Ramos (cell line): ENCODE measurements at regions not wholly inside any gene's neighbourhood (a gene's known extent, or its start where the extent isn't known, plus 50 kb on each side); places are given as distances from the start of the nearest gene placed in this dataset.

Experiments used
- in situ Hi-C: fragments of 300-500 bp; cut with MboI; formaldehyde crosslinking; loops from one replicate; pipeline ENCODE4 v1.14.3; 2022; ENCODE audit warnings: low sequenced_read_pairs; ENCODE audit not compliant: unreplicated experiment

DNA sequence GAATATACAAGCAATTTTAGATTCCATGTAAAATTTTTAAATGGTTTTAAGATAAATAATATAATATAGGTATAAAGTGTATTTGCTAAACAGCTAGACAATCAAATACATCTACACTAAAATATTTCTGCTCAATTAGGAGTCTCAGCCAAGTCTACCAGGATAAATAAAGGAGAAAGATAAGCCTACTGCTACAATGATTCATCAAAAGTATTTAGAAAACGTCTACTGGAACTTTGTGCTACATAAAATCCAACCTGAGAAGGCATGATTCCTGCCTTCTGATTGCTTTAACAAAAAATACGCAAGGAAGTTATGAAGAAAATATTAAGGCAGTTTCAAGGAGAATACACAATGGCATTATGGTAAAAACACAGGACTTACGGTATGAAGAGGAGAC lies 570.6 kb downstream of the EFNA5 start:
- in situ Hi-C loops = no loop called here

DNA sequence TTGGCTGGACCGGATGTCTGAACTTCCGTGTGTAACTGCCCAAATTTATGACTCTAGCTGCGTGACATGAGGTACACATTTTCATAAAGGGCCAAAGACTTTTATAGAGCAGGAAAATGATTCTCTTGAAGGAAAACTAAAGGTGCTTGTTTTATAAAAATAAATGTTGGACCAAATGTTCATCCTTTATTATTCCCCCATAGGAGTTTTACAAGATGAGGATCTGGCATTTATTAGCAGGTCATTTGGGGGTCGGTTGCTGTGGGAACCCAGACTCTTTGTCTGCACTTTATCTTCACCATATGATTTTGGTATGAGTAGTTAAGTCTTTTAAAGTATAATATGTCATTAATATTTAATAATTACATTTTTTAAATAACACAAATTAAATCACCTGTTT lies 571.2 kb downstream of the EFNA5 start:
- in situ Hi-C loops = no loop called here

DNA sequence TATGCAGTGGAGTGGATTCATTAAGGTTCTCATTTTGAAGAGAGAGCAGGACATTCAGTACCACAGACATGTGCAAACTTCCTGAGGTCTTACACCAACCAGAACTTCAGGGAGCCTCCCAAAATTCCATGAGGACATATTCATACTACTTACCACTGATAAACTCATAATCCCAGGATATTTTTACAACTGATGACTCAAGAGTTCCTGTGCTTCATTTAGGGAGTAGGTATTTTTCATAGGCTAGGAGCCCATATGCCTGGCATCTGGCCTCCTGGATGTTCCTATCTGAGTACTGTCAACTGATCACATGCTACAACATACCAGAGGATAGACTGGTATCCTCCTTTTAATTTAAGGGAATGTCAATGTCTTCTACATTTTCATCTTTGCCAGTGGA lies 578.0 kb downstream of the EFNA5 start:
- in situ Hi-C loops = no loop called here

DNA sequence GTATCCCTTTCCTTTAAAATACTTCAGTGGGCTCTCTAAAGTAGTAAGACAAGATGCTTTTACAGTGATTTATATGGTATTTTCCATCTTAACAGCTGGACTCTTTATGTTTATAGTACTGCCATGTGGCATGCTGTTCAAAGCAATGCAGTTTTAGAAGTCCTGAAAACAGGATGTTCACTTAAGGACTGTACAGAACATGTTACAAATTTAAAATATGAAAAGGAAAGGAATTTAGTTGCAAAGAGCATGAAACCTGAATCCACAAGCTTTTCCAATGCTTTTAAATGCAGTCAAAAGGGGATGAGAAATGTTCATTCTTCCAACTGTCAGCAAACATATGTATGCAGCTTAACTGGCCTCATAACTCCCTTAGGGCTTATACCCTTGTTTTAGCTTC lies 580.2 kb downstream of the EFNA5 start:
- in situ Hi-C loops = no loop called here

DNA sequence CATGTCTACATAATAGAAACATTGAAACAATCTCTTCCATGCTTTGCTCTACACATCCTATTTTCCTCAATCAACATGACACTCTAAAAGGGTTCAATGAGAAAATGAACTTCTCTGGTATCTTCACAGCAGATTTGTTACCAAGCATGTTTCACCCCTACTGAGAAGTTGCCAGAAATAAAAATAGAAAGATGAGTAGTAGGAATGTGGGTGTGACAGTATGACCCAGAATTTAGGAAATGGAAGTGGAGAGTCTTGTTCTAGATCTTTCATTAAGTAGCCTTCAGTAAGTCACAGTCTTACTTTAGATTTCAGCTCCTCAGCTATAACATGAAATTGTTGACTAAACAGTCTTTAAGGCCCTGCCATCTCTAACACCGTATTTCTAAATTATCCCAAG lies 581.8 kb downstream of the EFNA5 start:
- in situ Hi-C loops = no loop called here

DNA sequence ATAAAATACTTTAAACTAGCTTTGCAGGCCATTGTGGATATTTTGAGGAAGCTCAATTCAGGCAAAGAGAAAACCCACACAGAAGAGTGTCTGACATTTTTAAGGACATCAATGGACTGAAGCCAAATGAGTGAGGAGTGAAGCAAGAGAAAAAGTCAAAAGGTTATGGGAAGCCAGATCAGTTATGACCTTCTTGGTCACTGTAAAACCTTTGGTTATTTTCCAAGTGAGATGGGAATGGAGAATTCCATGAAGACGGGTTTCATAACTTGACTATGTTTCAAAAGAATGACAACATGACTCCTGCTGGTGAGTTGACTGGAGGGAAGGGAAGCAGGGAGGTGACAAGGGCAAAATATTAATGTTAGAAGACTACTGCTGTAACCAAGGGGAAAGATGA lies 585.2 kb downstream of the EFNA5 start:
- in situ Hi-C loops = no loop called here

DNA sequence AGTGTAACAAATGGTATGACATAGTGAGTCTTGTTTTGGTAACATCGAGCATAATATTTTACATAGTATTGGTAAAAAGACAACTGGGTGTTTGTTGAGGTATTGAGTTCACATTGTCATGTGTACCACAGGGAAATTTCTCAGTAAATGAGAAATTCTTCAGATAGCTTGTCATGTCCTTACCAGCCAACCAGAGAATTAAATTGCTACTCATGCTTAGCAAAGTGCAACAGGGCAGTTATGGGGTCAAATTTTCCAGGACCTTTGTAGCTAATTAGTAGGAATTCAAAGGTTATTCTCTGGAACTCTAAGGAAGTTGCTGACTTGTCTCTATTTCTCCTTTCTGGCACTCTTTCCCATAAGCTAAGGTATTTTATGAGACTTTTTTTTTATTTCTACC lies 595.7 kb downstream of the EFNA5 start:
- in situ Hi-C loops = no loop called here

DNA sequence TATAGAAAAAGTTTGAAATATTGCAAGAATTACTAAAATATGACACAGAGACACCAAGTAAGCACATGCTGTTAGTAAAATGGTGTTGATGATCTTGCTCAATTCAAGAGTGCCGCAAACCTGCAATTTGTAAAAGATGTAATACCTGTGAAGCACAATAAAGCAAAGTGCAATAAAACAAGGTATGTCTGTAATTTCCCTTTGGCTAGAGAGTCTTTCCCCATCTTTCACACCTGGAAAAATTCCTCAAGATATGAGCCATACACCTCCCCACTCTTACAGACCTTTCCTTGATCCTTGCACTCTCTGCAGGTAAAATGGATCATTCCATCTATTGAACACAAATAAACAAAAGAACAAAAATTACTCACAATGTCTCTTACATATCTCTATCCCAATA lies 597.8 kb downstream of the EFNA5 start:
- in situ Hi-C loops = no loop called here

DNA sequence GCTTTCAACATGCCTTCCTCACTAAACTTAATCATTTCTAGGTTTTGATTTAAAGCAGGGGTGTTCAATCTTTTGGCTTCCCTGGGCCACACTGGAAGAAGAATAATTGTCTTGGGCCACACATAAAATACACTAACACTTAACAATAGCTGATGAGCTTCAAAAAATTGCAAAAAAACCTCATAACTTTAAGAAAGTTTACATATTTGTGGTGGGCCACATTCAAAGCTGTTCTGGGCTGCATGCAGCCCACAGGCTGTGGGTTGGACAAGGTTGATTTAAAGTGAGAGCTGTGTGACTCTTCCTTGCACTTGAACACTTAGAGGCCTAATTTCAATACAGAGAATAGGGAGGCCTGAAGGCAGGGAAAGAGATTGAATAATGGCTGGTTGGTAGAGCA lies 598.3 kb downstream of the EFNA5 start:
- in situ Hi-C loops = no loop called here

DNA sequence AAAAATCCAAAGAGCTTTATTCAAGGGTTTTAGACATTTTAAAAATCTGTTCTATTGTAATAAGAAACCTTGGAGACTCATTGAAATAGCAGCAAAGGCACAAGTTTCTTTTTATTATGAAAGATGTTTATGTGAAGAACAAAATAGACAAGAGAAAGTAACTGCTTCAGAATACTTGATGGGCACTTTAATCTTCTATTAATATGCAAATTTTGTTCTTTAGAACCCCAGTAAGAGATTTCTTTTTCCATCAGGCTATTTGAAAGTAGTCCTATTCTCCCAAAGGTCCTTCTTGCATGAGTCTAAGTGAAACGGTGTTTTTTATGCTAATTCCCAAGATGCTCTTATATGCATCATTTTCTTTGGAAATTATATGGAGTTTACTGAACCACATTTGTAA lies 602.0 kb downstream of the EFNA5 start:
- in situ Hi-C loops = no loop called here

DNA sequence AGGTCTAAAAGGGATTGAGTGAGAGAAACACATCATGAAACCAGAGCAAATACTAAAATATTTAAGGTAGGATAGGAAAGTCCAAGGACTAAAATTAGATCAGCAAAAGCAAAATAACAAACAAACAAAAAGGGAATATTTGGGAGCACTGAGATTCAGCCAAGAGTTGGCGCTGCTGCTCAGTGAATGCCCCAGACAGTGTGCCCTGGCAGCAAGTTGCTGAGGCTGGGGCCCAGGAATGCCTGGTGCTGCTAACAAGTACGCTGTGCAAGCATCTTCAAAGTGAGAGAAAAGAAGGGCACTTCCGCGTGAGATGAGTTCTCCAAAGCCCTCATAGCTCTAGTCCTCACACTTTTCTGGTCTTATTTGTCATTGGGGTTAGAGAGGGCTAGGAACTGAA lies 603.3 kb downstream of the EFNA5 start:
- in situ Hi-C loops = no loop called here

DNA sequence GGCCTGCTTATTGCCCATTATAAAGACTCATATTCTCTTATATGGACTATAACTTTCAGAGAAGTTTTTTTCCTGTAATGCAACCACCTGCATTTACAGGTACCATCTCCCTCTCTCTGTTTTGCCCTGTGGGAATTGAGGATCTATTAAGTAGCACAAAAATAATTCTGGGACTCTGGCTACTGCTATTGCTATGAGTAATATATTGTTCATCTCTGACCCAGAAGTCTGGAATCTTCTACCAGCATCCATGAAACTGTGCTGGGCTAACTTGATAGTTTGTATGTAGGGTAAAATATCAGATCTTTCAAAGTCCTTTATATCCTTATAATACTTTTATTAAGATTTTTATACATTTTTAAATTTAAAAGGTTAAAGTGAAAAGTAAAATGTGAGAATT lies 607.2 kb downstream of the EFNA5 start:
- in situ Hi-C loops = no loop called here

DNA sequence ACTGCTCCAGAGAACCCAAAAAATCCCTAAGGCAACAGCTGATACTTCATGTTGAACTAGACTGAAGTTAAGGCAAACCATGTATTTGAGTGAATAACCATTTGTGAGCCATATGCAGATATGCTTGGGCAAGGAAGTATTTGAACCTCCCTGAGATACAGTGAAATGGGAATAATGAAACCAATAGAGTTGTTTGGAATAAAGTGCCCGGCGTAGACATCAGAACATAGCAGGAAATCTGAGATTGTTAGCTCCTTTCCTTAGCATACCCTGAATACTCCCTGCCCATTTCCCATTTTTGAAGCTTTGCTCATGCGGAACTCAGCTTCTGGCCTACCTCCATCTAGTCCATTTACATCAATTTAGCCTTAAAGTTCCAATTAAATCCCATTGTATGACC lies 611.9 kb downstream of the EFNA5 start:
- in situ Hi-C loops = no loop called here

DNA sequence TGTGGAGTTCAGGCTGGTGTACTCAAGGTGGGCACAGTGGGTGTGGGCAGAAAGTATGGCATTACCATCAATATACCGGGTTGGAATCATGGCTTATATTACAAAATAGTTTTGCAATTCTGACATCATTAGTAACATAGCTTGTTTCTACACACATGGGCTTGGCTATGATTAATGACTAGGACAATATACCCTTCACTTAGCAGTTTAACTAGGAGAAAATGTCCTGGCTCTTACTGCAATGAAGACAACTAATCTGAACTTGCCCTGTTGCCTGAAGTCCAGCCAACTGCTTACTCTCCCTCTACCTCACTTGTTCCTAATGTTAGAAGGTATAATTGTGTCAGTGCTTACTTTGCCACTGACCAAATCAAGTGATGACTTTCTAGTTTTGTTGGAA lies 612.5 kb downstream of the EFNA5 start:
- in situ Hi-C loops = no loop called here

DNA sequence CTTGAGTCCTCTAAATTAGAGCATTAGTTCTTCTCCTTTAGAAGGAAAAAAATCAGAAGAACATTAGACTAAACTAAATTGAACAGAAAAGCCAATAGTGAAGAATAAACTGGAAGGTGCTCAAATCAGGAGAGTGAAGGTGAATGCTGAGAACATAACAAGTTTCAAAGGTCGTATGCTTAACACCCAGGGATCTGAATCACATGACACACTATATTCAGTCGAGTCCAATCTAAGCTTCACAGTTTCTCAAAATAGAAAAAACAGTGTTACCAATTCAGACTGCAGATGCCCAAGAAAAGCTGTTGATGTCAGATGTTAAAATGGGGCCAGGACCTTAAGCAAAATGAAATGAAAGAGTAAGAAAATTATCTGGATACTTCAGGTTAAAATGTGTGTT lies 614.5 kb downstream of the EFNA5 start:
- in situ Hi-C loops = no loop called here

DNA sequence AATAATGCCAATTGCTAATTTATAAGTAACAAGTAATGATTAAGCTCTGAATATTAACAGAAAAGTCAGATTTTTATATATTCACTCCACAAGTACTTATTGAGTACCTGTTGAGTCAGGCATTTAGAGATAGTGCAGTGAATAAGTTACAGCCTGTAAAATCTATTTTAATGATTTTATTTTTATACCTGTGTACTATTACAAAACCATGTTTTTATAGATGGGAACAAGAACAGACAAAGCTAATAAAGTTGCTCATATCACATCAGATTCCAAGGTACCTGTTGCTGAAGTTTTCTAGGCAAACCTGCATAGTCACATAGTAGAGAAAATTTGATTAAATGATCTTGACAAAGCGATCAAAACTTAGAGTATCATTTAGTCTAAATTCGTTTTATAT lies 623.7 kb downstream of the EFNA5 start:
- in situ Hi-C loops = no loop called here

DNA sequence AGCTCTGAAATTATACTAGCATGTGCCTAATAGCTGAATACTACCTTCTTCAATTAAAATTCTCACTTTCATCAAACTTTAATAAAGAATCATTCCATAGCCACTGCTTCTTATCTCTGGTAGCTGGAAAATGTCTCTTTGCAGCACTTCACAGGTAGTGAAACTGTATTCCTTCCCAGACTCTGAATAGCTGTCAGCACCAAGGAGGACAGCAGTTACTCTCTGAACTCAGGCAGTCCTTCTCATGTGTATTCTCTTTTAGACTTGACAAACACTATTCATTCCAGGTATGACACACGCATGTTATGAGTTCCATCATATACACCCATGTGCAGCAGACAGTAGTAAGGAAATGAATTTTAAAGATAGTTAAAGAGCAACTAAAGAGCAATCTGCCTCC lies 627.1 kb downstream of the EFNA5 start:
- in situ Hi-C loops = no loop called here

DNA sequence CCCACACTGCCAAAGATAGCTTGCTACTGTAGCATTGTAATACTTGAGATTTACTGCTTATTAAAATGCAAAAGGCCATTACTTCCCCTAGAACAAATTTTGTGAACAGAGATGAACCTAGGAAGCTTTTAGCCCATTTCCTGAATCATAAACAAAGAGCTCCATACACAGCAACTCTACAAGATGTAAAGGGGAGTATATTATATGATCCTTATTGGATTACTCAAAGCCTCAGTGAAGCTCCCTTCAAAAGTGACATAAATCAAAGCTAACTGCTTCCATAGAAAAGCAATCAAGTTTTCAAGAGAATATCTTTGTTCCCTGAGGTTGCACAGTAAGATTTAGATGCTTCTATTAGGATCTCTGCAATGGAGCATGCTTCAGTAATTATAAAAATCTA lies 629.8 kb downstream of the EFNA5 start:
- in situ Hi-C loops = no loop called here

DNA sequence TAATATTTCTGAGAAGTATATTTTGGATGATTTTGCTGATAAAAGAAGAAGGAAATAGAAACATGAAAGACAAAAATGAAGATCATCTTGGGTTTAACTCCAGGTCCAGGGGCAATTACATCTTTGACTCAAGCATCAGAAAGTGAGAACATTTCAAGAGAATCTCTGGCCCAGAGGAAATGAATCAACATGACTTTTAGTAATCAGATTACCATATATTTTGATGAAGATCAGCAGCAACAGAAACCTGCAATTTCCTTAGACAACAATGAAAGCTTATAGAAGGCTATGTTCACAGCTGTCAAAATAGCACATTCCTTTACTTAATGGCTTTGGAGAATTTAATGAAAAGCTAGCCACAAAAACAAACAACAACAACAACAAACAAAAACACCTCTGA lies 638.1 kb downstream of the EFNA5 start:
- in situ Hi-C loops = no loop called here

DNA sequence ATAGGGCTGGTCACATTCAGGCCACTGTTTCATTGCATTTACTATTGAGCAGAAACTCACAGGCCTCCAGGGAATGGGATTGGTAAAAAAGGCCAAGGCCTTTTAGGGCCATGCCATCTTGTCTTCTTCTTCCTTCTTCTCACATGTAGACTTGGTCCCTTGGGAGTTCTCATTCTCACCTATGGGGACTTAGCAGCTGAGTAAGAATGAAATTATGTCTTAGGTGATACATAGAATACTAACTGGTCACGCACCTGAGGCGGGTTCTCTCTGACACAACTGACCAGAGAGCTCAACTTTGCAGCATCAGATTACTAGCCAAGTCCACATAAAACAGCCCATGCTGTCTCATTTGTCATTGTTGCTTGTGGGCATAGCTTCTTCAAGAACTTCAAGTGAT lies 641.8 kb downstream of the EFNA5 start:
- in situ Hi-C loops = no loop called here

DNA sequence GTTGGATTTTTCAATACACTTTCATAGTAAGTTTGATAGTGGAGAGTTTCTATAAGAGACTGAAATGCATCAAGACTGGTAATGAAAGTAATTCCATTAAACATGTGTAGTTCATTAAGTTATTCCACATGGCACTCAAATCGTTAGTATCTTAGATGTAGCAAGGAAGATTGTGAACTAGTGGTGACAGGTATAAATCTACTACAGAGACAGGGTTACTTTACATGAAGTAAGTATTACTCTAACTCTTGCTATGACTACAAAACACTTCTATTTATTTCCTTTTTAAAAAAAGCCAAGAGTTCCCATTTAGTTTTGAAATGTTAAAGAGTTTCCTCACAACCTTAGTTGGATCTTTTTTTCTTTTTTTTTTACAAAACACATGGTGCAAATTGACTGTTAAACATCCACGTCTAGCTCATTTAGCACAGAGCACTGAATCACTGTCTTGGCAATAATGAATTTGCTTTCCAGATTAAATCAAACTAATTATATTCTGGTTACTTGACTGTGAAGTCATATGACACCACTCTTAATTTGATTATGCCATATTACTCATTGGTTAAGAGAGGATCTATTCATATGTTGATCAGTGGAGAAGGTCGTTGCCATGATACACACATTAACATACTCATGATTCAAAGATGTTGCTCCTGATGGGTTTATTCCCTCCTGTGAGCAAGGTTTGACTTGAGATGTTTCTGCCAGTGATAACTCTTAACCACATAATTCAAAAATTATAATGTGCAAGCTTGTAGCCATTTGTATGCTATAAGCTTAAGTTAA lies 644.8 kb downstream of the EFNA5 start:
- in situ Hi-C loops = no loop called here

DNA sequence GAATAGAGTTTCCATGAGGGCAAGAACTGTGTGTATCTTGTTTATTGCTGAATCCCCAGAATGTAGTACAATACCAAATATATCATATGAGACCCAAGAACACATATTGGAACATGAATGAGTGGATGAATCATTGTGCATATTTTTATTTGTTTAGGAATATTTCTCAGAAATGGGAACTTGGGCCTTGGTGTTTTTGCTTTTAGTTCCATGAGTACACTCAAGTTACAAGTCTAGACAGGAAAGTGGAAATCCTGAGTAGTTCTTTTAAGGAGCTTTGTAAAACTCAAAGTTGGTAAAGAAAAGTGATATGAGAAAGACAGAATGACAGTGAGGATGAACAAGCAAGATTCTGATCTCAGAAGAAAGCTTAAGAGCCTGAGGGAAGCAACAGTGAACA lies 647.0 kb downstream of the EFNA5 start:
- in situ Hi-C loops = no loop called here

DNA sequence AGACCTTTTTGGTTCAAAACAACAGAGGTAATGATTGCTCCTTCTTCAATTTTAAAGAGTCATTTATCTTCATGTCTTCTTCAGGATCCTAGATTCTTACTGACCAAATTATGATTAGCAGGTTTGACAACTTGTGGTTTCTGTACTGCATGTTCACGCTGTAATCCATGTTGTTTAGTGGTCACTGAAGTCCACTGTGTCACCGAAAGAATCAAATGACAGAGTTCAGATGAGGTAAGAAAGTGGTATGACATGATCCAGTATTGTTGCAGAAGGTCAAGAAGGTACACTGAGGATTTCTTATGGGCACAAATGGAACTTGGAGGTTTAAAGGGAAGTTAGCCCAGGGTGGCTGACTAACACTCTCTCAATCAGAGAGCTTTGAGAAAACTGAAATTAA lies 649.2 kb downstream of the EFNA5 start:
- in situ Hi-C loops = no loop called here
